ENCODE measurements at regions not wholly inside any gene's neighbourhood (a gene's known extent, or its start where the extent isn't known, plus 50 kb on each side); places are given as distances from the start of the nearest gene placed in this dataset.

DNA sequence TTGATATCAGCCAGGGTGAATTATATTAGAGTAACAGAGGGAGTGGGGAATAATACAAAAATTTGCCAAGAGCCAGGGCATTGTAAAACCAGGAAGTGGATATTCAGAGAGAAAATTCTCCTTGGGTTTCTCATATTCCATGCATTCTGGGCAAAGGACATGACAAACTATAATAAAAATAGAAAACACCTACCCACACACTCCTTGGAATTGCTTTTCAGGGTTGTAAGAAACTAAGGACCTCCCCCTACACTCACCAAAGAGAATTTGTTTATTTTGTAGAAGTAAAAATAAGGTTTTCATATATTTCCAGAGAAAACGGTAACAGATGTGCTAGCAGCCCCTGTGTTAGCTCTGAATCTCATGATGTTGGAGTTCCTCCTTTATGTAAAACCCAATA is 649.6 kb downstream of the SLITRK1 start:
- no peak overlapping the region for H3K4me3 Mint-ChIP-seq
- Histone ChIP-seq H3K79me2 (ENCODE audit: insufficient read depth, low read length) (no peaks in the 10 kb centered on the region), H3K27ac (ENCODE audit: low read depth in 1 of 2, low read length in 2 of 2) (no peak overlapping the region), H3K4me2 (replicated peaks; ENCODE audit: extremely low read depth, low read length, poor library complexity, severe bottlenecking) (no peak overlapping the region), H2AFZ (ENCODE audit: insufficient read depth, low read depth, low read length, poor library complexity, severe bottlenecking) (no peak overlapping the region), H3K27me3 (ENCODE audit: control insufficient read depth in 2 of 2, insufficient read depth in 2 of 2, low read length in 2 of 2) (no peaks in the 10 kb centered on the region), H3K4me3 (replicated peaks in 1 of 3; ENCODE audit: low read depth in 2 of 3, low read length in 3 of 3) (no peak overlapping the region), H3K9ac (ENCODE audit: insufficient read depth, low read length, poor library complexity, severe bottlenecking) (no peak overlapping the region), H4K20me1 (ENCODE audit: insufficient read depth, low read length) (no peaks in the 10 kb centered on the region), H3K36me3 (replicated peaks in 1 of 2; ENCODE audit: control insufficient read depth in 1 of 2, insufficient read depth in 2 of 2, low read length in 2 of 2) (no peaks in the 10 kb centered on the region), H3K9me3 (replicated peaks in 1 of 2; ENCODE audit: control insufficient read depth in 1 of 2, insufficient read depth in 1 of 2, low read length in 2 of 2) (peaks cover 0 to 3% of the 10 kb centered on the region in 2 donors), H3K4me1 (ENCODE audit: control insufficient read depth in 1 of 2, insufficient read depth in 2 of 2, low read length in 2 of 2) (no peaks in the 10 kb centered on the region)
- WGBS (ENCODE audit: insufficient coverage): no CpG with 5 or more reads among the region's 1 CpG
- H3K27ac Mint-ChIP-seq: no peak overlapping the region
- H3K27me3 Mint-ChIP-seq (ENCODE audit: low read depth in 3 of 3): no peaks in the 10 kb centered on the region
- H3K36me3 Mint-ChIP-seq: no peaks in the 10 kb centered on the region
- intact Hi-C loops (cut with micrococcal nuclease): no loop called here
- DNase-seq: no peak
- H3K9me3 Mint-ChIP-seq: peaks cover 0 to 4% (median 0%) of the 10 kb centered on the region in 7 donors
- TF ChIP-seq, protein P1, sequence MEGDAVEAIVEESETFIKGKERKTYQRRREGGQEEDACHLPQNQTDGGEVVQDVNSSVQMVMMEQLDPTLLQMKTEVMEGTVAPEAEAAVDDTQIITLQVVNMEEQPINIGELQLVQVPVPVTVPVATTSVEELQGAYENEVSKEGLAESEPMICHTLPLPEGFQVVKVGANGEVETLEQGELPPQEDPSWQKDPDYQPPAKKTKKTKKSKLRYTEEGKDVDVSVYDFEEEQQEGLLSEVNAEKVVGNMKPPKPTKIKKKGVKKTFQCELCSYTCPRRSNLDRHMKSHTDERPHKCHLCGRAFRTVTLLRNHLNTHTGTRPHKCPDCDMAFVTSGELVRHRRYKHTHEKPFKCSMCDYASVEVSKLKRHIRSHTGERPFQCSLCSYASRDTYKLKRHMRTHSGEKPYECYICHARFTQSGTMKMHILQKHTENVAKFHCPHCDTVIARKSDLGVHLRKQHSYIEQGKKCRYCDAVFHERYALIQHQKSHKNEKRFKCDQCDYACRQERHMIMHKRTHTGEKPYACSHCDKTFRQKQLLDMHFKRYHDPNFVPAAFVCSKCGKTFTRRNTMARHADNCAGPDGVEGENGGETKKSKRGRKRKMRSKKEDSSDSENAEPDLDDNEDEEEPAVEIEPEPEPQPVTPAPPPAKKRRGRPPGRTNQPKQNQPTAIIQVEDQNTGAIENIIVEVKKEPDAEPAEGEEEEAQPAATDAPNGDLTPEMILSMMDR (IDR thresholded peaks at IDR 0.05): no peak
- H3K4me1 Mint-ChIP-seq: no peaks in the 10 kb centered on the region

- no peak overlapping the region for H3K27ac Mint-ChIP-seq
- no peaks in the 10 kb centered on the region for H3K36me3 Mint-ChIP-seq
- WGBS (ENCODE audit: insufficient coverage): no CpG with 5 or more reads among the region's 1 CpG
Measured at GRCh38 chr13:83229574-83230305, 652.5 kb downstream of the SLITRK1 start.

More at GRCh38 chr13:83229574-83230305, 652.5 kb downstream of the SLITRK1 start:
- H2AFZ ChIP-seq (ENCODE audit: insufficient read depth, low read depth, low read length, poor library complexity, severe bottlenecking): no peak overlapping the region
- H3K36me3 ChIP-seq (replicated peaks in 1 of 2; ENCODE audit: control insufficient read depth in 1 of 2, insufficient read depth in 2 of 2, low read length in 2 of 2): no peaks in the 10 kb centered on the region
- intact Hi-C loops (cut with micrococcal nuclease): no loop called here
- H3K4me3 ChIP-seq (replicated peaks in 1 of 3; ENCODE audit: low read depth in 2 of 3, low read length in 3 of 3): no peak overlapping the region
- H3K79me2 ChIP-seq (ENCODE audit: insufficient read depth, low read length): no peaks in the 10 kb centered on the region
- H3K4me1 Mint-ChIP-seq: no peaks in the 10 kb centered on the region
- H3K27me3 ChIP-seq (ENCODE audit: control insufficient read depth in 2 of 2, insufficient read depth in 2 of 2, low read length in 2 of 2): no peaks in the 10 kb centered on the region
- TF ChIP-seq, protein P1 (IDR thresholded peaks at IDR 0.05): no peak
- no peak overlapping the region for H3K9ac ChIP-seq (ENCODE audit: insufficient read depth, low read length, poor library complexity, severe bottlenecking)
- no peaks in the 10 kb centered on the region for H3K4me1 ChIP-seq (ENCODE audit: control insufficient read depth in 1 of 2, insufficient read depth in 2 of 2, low read length in 2 of 2)
- H3K9me3 ChIP-seq (replicated peaks in 1 of 2; ENCODE audit: control insufficient read depth in 1 of 2, insufficient read depth in 1 of 2, low read length in 2 of 2): peaks cover 0 to 3% of the 10 kb centered on the region in 2 donors
- no peak overlapping the region for H3K4me2 ChIP-seq (replicated peaks; ENCODE audit: extremely low read depth, low read length, poor library complexity, severe bottlenecking)
- no peak overlapping the region for H3K4me3 Mint-ChIP-seq
- H3K27ac ChIP-seq (ENCODE audit: low read depth in 1 of 2, low read length in 2 of 2): no peak overlapping the region
- H3K9me3 Mint-ChIP-seq: peaks cover 0 to 4% (median 0%) of the 10 kb centered on the region in 7 donors
- no peak for DNase-seq
- no peaks in the 10 kb centered on the region for H4K20me1 ChIP-seq (ENCODE audit: insufficient read depth, low read length)
- peaks cover 0 to 2% (median 0%) of the 10 kb centered on the region in 3 donors for H3K27me3 Mint-ChIP-seq (ENCODE audit: low read depth in 3 of 3)

Measured in CD14-positive monocyte (primary cell).